Daoy (cell line): ENCODE measurements at regions not wholly inside any gene's neighbourhood (a gene's known extent, or its start where the extent isn't known, plus 50 kb on each side); places are given as distances from the start of the nearest gene placed in this dataset.

Experiments
- DNase-seq: peaks from one replicate; pipeline ENCODE4 v3.0.0-alpha.2; 2015; ENCODE audit warnings: low read depth

DNA sequence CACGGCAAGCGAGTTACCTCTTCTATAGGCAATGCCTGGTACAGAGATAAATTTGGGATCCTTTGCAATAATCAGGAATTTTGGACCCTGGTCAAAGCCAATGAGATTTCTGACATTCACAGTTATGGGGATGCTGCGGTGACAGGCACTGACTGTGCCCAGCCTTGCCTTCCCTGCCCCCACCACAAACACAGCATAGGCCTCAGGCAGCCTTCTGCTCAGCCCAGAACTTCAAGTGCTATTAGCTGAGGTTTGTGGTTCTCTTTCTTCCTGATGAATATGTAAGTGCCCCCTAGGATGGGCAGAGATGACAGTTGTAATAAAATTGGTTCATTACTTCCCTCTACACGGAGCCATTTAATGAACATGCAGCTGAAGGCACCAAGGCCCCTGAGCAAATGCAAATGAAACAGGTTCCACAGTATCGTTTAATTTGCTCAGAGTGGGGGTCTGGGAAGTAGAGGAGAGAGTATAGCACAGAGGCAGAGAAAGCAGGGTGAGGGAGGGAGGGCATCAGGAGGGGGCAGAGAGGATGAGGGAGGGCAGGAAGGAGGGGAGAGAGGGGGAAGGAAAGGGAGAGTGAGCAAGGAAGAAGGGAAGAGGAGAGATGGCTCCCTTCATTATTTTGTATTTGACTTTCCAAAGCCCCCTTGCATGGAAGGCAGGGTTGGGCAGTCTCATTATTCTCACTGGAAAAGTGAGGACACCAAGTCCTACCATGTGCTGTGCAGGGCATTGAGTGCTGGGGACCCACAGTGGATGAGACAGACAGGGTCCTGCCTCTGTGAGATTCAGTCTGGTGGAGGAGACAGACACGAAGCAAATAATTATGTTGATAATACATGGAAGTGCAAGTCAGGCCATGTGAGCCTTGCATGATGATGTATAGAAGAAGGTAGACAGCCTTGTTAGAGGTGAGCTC lies 513.0 kb downstream of the PTPRU start:
- no peak for DNase-seq

- DNase-seq, result no peak
Observed at GRCh38 chr1:29747196-29747595, 510.9 kb downstream of the PTPRU start.

DNA sequence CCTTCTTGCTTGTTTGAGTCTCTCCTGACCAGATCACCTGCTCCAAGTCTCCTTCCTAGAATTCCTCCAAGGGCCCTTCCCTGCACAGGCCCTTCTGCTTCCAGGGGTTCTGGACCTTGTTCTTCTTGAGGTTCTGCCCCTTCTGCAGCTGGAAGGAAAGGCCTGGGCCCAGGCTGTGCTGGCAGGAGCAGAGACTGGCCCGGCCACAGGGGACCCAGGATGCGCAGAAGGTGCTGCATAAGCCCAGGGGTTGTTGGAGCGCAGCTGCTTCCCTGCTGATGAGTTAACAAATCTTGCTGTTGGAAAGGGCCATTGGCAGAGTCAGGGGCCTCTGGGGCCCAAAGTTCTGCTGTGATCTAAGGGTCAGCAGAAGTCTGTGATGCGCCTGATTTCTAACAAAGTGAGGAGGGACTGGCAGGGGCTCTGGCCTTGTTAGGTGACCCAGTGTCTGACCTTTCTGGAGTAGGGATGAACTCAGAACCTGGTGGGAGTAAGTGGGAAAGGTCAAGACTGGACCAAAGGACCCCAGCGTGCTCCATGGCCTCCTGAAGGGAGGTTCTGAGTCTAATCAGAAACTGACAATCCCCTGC lies 509.8 kb downstream of the PTPRU start:
- no peak for DNase-seq

- DNase-seq, result no peak
Observed at GRCh38 chr1:29744684-29745490, 508.6 kb downstream of the PTPRU start.

- DNase-seq, result no peak
Observed at GRCh38 chr1:29743931-29744330, 507.6 kb downstream of the PTPRU start.

GRCh38 chr1:29743264-29743663 lies 506.9 kb downstream of the PTPRU start:
- DNase-seq, result no peak

GRCh38 chr1:29739176-29739575 lies 502.9 kb downstream of the PTPRU start:
- no peak for DNase-seq

GRCh38 chr1:29736582-29737188 lies 500.4 kb downstream of the PTPRU start:
- DNase-seq, result peak; percentile 46

- peak; percentile 27 for DNase-seq
Observed at GRCh38 chr1:29732453-29732852, 496.1 kb downstream of the PTPRU start.

GRCh38 chr1:29730623-29731022 lies 494.3 kb downstream of the PTPRU start:
- no peak for DNase-seq

DNA sequence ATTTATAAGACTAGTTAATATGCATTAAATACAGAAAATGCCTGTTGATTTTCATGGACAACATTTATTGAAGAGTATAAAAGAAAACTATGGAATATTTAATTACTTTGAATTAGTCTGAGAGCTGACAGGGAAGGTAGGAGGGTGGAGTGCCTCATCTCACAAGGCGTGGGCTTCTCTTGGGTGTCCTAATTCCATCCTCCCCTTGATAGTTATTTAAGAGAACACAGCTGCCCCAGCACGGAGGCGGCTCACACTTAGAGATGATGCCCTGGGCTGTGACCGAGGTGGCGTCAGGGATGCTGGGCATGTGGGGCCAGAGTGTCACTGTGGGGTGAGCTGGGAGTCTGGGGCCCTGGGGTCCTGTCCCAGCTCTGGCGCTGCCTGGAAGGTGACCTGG lies 493.0 kb downstream of the PTPRU start:
- no peak for DNase-seq

- no peak for DNase-seq
Observed at GRCh38 chr1:29728703-29729102, 492.4 kb downstream of the PTPRU start.

DNA sequence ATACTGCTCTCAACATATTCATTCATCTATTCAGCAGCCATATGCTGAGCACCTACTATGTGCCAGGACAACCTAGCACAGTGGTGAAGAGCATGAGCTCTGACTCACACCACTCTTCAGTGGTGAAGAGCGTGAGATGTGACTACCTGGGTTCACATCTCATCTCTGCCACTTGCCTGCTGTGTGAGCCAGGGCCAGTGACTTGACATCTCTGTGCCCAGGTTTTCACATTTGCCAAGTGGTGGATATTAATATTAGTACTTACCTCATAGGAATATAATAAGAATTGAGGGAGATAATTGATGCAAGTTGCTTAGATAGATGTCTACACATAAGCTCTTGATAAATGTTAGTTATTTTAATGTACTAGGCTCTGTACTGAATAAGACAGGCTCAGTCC lies 488.9 kb downstream of the PTPRU start:
- DNase-seq, result no peak

DNA sequence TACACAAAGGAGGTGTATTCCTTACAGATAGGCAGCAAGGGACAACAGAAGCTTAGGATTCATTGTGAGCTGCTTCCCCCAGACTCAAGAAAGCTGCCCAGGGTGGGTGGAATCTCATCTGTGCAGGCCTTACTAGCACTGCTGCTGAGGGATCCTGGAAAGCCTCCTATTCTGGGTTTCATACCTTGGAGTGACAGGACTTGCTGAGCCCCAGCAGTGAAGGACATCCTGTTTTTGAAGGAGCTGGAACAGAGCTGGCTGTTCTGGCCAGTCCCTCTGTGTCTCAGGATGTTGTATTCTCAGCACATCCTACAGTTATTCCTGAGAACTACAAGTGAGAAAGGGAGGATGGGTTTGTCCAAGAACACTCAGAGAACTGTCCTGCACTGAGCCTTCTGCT lies 486.3 kb downstream of the PTPRU start:
- no peak for DNase-seq

DNA sequence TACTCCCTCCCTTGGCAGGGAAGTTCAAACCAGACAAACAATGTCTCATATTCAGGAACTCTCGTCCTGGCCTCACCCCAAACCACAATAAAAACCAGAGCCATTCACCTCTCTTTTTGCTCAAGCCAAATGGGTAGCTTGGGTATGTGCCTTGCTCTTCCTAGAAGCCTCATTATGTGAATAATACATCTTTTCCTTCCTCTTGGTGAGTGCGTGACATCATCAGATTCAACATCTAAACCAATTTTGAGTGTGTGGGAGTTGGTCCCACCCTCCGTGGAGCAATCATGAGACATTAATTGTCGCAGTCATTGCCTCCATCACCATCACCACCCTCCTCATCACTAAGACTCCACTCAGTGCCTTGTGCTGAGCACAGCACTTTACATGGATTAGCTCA lies 482.9 kb downstream of the PTPRU start:
- DNase-seq, result peak; percentile 64

- no peak for DNase-seq
Observed at GRCh38 chr1:29718791-29719190, 482.5 kb downstream of the PTPRU start.

GRCh38 chr1:29716306-29716705 lies 480.0 kb downstream of the PTPRU start:
- no peak for DNase-seq

GRCh38 chr1:29713857-29714256 lies 477.5 kb downstream of the PTPRU start:
- no peak for DNase-seq

- no peak for DNase-seq
Observed at GRCh38 chr1:29712801-29713200, 476.5 kb downstream of the PTPRU start.

- DNase-seq, result no peak
Observed at GRCh38 chr1:29712284-29712651, 475.9 kb downstream of the PTPRU start.

GRCh38 chr1:29711582-29712283 lies 475.4 kb downstream of the PTPRU start:
- DNase-seq, result peak; percentile 79
